ENCODE measurements at regions not wholly inside any gene's neighbourhood (a gene's known extent, or its start where the extent isn't known, plus 50 kb on each side); places are given as distances from the start of the nearest gene placed in this dataset.
"Not testable (repeated sequence)": the region's sequence is repeated elsewhere in the genome, so short reads cannot be mapped to it uniquely, and the experiment has no call there.

DNA sequence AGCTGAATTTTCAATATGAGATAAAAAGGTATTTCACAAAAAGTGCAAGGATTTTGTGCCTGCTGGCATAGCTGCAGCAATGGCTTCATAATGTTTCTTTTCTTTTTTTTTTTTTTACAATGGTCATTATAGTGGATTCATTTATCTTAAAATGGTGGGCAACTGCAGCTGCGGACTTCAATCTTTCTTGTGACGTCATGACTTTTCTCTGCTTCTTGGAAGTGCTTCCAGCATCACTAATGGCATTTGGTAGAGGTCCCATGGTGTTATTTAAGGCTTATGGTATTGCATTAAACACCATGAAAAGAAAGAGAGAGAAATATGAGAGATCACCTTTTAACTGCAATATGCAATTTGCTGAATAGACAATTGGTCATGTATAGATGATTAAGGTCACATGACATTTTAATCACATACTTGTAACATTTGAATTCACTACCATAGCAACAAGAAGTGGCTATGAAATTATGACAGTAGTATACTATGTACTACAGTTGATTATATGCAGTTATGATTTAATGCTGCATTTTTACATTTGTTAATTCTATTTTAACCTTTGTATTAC, 684.0 kb upstream of the AADAT start:
- DNase-seq: no peak

DNA sequence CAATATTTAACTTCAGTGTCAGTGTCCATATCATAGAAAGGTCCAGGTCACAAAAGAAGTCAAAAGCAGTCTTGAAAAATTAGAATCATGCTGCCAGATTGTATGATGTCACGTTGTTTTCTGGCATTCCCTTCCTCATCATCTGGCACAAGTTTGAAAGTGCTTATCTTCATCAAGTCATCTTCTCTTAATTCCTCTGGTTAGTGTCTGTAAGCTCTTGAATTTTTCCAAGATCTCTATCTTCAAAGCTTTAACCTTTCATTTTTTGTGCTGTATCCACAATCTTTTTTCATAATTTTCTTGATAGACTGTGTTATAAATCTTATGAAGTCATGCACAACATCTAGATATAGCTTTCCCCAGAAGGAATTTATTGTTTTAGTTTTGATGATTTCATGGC, 682.7 kb upstream of the AADAT start:
- DNase-seq: no peak

DNA sequence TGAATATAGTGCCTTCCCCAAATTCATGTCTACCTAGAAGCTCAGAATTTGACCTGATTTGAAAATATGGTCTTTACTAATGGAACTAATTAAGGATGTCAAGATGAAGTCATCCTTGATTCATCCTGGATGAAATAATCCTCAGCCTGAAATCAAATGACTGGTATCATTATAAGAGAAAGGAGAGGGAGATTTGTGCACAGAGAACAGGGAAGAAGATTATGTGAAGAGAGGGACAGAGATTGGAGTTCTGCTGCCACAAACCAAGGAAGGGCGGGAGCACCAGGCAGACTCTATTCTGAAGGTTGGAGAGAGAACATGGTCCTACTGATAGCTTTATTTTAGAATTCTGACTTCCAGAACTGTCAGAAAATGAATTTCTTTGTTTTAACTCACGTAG, 680.9 kb upstream of the AADAT start:
- no peak for DNase-seq

GRCh38 chr4:170769862-170770261, 680.1 kb upstream of the AADAT start:
- DNase-seq: no peak

GRCh38 chr4:170758988-170759387, 669.2 kb upstream of the AADAT start:
- no peak for DNase-seq

- DNase-seq: no peak
Observed at GRCh38 chr4:170750519-170750918, 660.8 kb upstream of the AADAT start.

DNA sequence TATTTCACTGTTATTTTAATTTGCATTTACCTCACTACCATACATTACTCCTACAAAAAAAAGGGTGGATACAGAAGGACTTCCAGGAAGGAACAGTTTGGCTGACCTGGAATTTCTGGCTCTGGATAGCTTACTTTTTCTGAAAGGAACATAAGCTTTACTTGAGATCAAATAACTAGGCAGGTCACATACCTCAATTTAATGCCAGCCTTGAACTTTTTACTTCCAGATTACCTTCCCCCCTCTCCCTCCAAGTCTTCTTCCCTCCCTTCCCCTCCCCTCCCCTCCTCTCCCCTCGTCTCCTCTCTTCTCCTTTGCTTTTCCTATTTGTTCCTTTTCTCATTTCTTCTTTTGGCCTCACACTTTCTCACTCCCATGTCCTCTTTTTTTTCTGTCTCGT, 659.2 kb upstream of the AADAT start:
- no peak for DNase-seq

GRCh38 chr4:170743633-170744032, 653.9 kb upstream of the AADAT start:
- no peak for DNase-seq

DNA sequence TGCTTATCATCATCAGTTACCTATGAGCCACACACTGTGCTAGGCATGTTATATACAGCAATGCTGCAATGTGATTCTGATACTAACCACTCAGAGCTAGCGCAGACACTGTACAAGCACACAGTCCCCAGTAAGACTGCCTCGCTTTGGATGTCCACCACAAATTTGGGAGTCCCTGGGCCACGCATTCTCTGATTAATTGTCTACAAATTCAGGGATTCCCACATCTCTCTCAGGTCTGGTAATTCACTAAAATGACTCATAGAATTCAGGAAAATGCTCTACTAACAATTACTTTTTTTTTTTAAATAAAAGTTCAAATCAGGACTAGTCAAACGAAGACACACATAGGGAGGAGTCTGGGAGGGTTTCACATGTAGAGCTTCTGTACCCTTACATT, 652.1 kb upstream of the AADAT start:
- no peak for DNase-seq

DNA sequence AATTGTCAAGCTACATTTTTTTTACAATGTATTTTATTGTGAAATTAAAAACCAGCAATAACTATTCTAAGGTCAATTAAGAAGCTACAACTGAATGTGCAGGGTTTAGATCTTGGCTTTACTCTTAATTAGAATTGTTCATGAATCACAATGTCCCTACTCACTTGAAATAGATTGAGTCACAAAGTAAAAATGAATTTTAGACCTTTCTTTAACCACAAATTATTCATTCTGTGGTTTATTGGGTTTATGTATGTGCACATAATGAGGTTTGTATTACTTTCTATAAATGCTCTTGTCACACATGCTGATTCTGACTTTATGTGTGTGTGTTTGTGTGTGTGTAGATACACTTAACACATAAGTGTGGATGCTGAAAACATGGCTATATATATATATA, 647.0 kb upstream of the AADAT start:
- DNase-seq: no peak

DNA sequence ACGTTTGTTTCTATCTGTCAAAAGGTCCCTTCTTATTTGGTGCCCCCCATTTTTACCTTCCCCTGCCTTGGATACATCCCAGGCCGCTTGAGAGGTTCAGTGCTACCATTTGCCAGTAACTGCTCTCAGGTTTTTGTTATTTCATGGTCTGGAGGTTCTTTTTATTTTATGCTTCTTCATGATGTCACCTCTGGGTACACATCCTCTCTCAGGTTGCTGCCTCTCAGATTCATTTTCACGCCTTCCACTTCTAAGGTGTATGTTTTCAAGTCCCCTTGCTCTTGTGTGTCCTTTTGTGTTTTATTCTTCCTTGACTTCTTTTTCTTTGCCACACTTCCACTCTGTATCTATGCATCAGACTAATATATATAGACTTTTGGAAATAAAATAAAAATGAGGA, 640.1 kb upstream of the AADAT start:
- no peak for DNase-seq

- no peak for DNase-seq
Observed at GRCh38 chr4:170729236-170729635, 639.5 kb upstream of the AADAT start.

- no peak for DNase-seq
Observed at GRCh38 chr4:170724191-170724590, 634.4 kb upstream of the AADAT start.

DNA sequence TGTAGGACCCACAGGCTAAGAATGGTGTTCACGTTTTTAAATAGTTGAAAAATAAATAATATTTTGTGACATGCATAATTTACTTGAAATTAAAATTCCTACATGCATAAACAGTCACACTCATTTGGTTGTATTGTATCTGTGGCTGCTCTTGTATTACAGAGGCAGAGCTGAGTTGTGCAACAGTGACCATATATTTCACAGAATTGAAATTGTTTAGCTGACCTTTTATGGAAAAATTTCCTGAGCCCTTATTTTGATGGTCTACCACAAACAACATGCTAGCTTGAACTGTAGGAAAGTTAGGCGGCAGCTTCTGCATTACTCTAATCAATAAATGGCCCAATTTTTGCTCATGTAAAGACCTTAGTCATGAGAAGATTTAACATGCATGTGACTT, 633.4 kb upstream of the AADAT start:
- no peak for DNase-seq

GRCh38 chr4:170721812-170722373, 632.1 kb upstream of the AADAT start:
- no peak for DNase-seq

- DNase-seq: no peak
Observed at GRCh38 chr4:170716868-170717267, 627.1 kb upstream of the AADAT start.

DNA sequence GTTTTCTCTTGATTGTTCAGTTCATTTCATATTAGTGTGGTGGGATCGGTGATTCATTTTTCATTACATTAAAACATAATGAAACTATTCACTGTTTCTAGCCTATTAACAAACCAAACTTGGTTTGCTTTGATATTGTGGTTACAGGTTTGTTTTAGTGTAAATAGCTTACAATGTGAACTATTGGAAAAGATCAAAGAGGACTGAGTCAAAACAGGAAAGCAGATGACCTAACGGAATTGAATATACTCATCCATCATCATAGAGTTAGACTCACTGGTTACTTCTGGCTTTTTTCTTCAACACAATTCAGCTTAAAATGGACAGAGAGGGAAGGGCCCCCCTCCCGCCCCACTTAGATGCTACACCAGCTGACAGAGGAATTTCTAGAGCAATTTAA, 616.2 kb upstream of the AADAT start:
- no peak for DNase-seq

GRCh38 chr4:170700064-170700463, 610.3 kb upstream of the AADAT start:
- no peak for DNase-seq

DNA sequence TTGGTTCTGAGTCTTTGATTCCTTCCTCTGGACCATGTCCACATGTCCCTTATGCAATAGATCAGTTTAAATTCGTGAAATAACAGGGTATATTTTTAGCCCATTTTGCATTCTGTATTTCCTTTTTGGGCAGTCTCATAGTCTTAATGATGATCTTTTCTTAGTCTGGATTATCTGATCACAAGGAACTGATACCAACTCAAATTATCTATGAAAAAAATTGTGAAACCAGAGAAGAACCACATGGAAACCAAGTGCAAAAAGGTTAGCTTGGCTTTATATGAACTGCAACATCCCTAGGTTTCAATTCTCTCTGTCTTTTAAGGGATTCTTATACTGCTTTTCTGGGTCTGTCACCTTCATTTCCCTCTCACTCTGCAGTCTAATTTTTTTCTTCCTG, 608.6 kb upstream of the AADAT start:
- DNase-seq: no peak

- DNase-seq: no peak
Observed at GRCh38 chr4:170697845-170698244, 608.1 kb upstream of the AADAT start.

DNA sequence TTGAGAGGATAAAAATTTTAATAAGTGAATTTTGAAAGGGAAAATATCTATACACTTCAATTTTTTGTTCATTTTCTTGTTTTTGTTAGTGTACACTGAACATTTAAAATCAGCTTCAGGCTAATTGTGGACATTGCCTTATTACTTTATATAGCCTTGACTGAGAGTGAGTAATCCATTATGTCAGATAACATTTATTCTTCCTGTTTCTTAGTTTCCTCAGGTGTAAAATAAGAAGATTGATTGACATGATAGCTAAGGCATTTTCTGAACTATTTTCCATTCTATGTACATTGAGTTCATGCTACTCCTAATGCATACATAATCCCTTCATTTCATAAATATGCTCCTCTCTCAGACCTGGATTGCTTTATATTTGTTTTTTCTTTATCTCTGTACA, 607.3 kb upstream of the AADAT start:
- no peak for DNase-seq

DNA sequence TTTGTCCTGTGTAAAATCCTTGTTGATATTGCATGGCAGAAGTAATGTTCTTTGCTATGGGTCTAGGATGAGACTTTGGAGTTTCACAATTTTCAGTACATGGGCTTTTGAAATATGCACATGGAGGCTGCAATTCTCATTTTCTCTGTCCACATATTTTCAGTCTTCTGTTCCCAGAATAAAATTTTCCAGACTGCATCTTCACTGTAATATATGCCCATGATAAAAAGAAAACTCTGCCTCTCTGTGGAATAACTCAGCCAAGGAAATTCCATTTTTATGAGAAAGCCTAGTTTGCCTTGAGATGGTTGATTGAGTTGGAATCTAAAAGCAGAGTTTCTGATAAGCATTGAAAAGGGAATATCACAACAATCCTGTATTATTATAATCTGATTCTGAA, 601.4 kb upstream of the AADAT start:
- no peak for DNase-seq

DNA sequence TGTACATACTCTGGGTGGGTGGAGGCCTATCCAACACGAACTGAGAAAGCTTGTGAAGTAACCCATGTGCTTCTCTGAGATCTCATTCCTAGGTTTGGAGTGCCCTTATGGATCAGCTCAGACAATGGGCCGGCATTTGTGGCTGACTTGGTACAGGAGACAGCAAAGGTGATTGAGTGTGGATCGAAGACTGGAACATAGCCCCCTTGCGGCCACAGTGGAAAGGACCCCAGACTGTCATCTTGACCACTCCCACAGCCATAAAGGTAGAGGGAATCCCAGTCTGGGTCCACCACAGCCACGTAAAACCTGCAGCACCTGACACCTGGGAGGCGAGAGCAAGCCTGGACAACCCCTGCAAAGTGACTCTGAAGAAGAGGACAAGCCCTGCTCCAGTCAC, 598.0 kb upstream of the AADAT start:
- DNase-seq: no peak

GRCh38 chr4:170685701-170686100, 595.9 kb upstream of the AADAT start:
- not testable (repeated sequence) for DNase-seq

DNA sequence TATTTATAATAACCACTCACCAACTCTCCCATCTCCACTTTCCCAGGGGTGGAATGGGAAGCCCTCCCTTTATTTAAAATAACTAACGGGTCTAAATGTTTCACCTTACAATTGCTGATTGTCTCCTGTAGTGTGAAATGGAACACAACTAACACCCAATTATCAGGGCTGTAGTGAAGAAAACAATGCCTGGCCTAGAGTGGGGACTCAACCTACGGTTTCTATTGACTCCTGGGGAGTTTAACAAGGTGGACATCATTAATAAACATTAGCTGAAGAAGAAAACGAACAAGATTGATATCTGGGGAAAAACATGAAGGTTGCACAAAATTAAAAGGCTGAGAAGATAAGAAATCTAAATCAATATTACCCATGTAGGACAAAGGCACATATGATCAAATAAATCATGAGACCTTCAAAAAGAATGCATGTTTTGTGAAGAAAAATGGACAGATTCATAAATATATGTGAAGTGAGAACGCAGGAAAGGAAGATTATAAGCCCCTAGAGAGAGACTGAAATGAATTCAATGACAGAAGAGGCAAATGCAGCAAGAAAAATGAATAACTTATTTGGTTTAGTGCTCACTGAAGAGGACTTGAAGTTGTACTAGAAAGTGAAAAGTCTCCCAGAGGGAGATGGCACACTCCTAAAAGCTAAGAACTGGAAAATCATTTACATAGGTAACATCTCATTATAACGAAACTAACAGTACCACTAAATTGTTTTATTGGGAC, 593.0 kb upstream of the AADAT start:
- DNase-seq: no peak
